IMR-90 (cell line): ENCODE measurements at regions not wholly inside any gene's neighbourhood (a gene's known extent, or its start where the extent isn't known, plus 50 kb on each side); places are given as distances from the start of the nearest gene placed in this dataset.

ENCODE experiments used
- ATAC-seq: fragments of 200-7000 bp; cut with Tn5 transposase; 2 replicates; pipeline ENCODE4 v1.9.1; 2020; ENCODE audit warnings: low read depth, mild to moderate bottlenecking, moderate library complexity
- BruUV-seq: library from RNA; stranded (reverse); fragments of 400-500 nt; replicated peaks from 2 replicates; lab custom pipeline; 2021; lab: Mats Ljungman, UMichigan
- CTCF ChIA-PET: fragments of 300-600 bp; formaldehyde crosslinking; extraction: SDS; loops from one replicate; lab custom pipeline; 2021; ENCODE audit warnings: antibody characterized with exemption; lab: Yijun Ruan, JAX
- POLR2A ChIA-PET: fragments of 300-600 bp; sonication (Branson Sonifier 250); formaldehyde crosslinking; loops from one replicate; lab custom pipeline; 2022; ENCODE audit warnings: antibody characterized with exemption; ENCODE audit not compliant: unreplicated experiment; lab: Charles Lee
- DNase-seq: peaks from one replicate; pipeline ENCODE4 v3.0.0; 2013
- H2AFZ ChIP-seq: replicated peaks from 2 replicates; pipeline ENCODE3; 2013; ENCODE audit warnings: low read length, mild to moderate bottlenecking; ENCODE audit not compliant: poor library complexity
- H2AK5ac ChIP-seq: 2 replicates; pipeline ENCODE4 v1.6.1; 2013; ENCODE audit warnings: low read depth, low read length, inconsistent platforms
- H2AK9ac ChIP-seq: replicated peaks from 2 replicates; pipeline ENCODE3; 2013; ENCODE audit warnings: mild to moderate bottlenecking, low read depth, low read length, moderate library complexity; ENCODE audit not compliant: poor library complexity
- H2BK120ac ChIP-seq: 2 replicates; pipeline ENCODE4 v1.6.1; 2013; ENCODE audit warnings: low read depth, low read length, inconsistent platforms
- H2BK15ac ChIP-seq: 3 replicates; pipeline ENCODE4 v1.6.1; 2013; ENCODE audit warnings: low read depth, low read length, inconsistent platforms
- H2BK20ac ChIP-seq: 2 replicates; pipeline ENCODE4 v1.6.1; 2013; ENCODE audit warnings: low read depth, mild to moderate bottlenecking, inconsistent platforms, low read length, moderate library complexity
- H2BK5ac ChIP-seq: 2 replicates; pipeline ENCODE4 v1.6.1; 2013; ENCODE audit warnings: mild to moderate bottlenecking, low read depth, low read length, inconsistent platforms; ENCODE audit not compliant: poor library complexity, severe bottlenecking
- H3K14ac ChIP-seq: replicated peaks from 2 replicates; pipeline ENCODE4 v1.6.1; 2013; ENCODE audit warnings: low read depth, low read length, inconsistent platforms
- H3K18ac ChIP-seq: 2 replicates; pipeline ENCODE4 v1.6.1; 2013; ENCODE audit warnings: low read depth, low read length, control low read depth
- H3K23ac ChIP-seq: 2 replicates; pipeline ENCODE4 v1.6.1; 2013; ENCODE audit warnings: low read depth, low read length, inconsistent platforms
- H3K27ac ChIP-seq: 2 replicates; pipeline ENCODE4 v1.5.1; 2013; ENCODE audit warnings: mild to moderate bottlenecking, control low read depth, low read length; ENCODE audit not compliant: insufficient read depth
- H3K27me3 ChIP-seq: 2 replicates; pipeline ENCODE4 v1.6.1; 2013; ENCODE audit warnings: low read length; ENCODE audit not compliant: control insufficient read depth, insufficient read depth
- H3K36me3 ChIP-seq: 2 replicates; pipeline ENCODE4 v1.6.1; 2013; ENCODE audit warnings: low read length, mixed read lengths; ENCODE audit not compliant: control insufficient read depth, insufficient read depth
- H3K4ac ChIP-seq: 2 replicates; pipeline ENCODE4 v1.6.1; 2013; ENCODE audit warnings: low read depth, low read length, inconsistent platforms
- H3K4me1 ChIP-seq: 2 replicates; pipeline ENCODE4 v1.6.1; 2013; ENCODE audit warnings: low read length, mixed read lengths; ENCODE audit not compliant: control insufficient read depth, insufficient read depth
- H3K4me2 ChIP-seq: 2 replicates; pipeline ENCODE4 v1.6.1; 2013; ENCODE audit warnings: low read depth, mild to moderate bottlenecking, control low read depth, low read length, moderate library complexity
- H3K4me3 ChIP-seq: 2 replicates; pipeline ENCODE4 v1.5.1; 2013; ENCODE audit warnings: low read depth, mild to moderate bottlenecking, control low read depth, low read length, moderate library complexity; ENCODE audit not compliant: insufficient read depth
- H3K56ac ChIP-seq: 2 replicates; pipeline ENCODE4 v1.6.1; 2013; ENCODE audit warnings: low read length, inconsistent platforms; ENCODE audit not compliant: insufficient read depth; ENCODE audit errors: extremely low read depth
- H3K79me1 ChIP-seq, 2 experiments: 2 replicates each; pipeline ENCODE4 v1.6.1; 2013; ENCODE audit warnings: low read length in 2 of 2, inconsistent platforms in 1 of 2, low read depth in 1 of 2
- H3K9ac ChIP-seq: 2 replicates; pipeline ENCODE4 v1.6.1; 2013; ENCODE audit warnings: low read depth, low read length, control low read depth
- H3K9me1 ChIP-seq: 2 replicates; pipeline ENCODE4 v1.6.1; 2013; ENCODE audit warnings: low read length, inconsistent platforms; ENCODE audit not compliant: insufficient read depth
- H3K9me3 ChIP-seq: 2 replicates; pipeline ENCODE4 v1.6.1; 2013; ENCODE audit warnings: low read length; ENCODE audit not compliant: control insufficient read depth, insufficient read depth
- H4K20me1 ChIP-seq: 2 replicates; pipeline ENCODE4 v1.6.1; 2013; ENCODE audit warnings: low read length, inconsistent platforms; ENCODE audit not compliant: insufficient read depth
- H4K5ac ChIP-seq: 2 replicates; pipeline ENCODE4 v1.6.1; 2013; ENCODE audit warnings: mild to moderate bottlenecking, low read depth, low read length, control low read depth
- H4K8ac ChIP-seq, 2 experiments: 2 replicates each; pipeline ENCODE4 v1.6.1; 2013; ENCODE audit warnings: low read depth in 2 of 2, low read length in 2 of 2, control low read depth in 1 of 2, inconsistent platforms in 1 of 2
- H4K91ac ChIP-seq: 2 replicates; pipeline ENCODE4 v1.6.1; 2013; ENCODE audit warnings: low read depth, low read length, inconsistent platforms; ENCODE audit not compliant: insufficient read depth
- CEBPB ChIP-seq: IDR thresholded peaks from 2 replicates; pipeline ENCODE4 v1.6.1; 2012; ENCODE audit warnings: low read depth, low read length, improper control_type of control experiment
- NFE2L2 ChIP-seq: fragments of 150-350 bp; IDR thresholded peaks from 2 replicates; pipeline ENCODE4 v1.6.1; 2016; ENCODE audit warnings: low read depth, mild to moderate bottlenecking, low read length
- WGBS, 2 experiments: methylation state at CpG; one replicate each; pipeline versions ENCODE4 v1.1.5 to v1.1.7; 2013; ENCODE audit warnings: missing lambda C conversion rate in 2 of 2; ENCODE audit not compliant: insufficient read length in 1 of 2; ENCODE audit errors: extremely low coverage in 2 of 2; 5-methylcytosine and 5-hydroxymethylcytosine counted together
- dilution Hi-C: fragments of 300-500 bp; cut with HindIII; formaldehyde crosslinking; loops from one replicate; pipeline ENCODE4 v1.14.3; 2018; ENCODE audit warnings: low sequenced_read_pairs; ENCODE audit not compliant: unreplicated experiment
- in situ Hi-C: fragments of 300-500 bp; cut with MboI; formaldehyde crosslinking; loops from 3 replicates; pipeline ENCODE4 v1.14.3; 2019; ENCODE audit warnings: low sequenced_read_pairs, inconsistent platforms, mixed read lengths
- intact Hi-C: fragments of 100-400 bp; cut with micrococcal nuclease; formaldehyde crosslinking; loops from 2 replicates; pipeline ENCODE4 v1.10.0; 2022

DNA sequence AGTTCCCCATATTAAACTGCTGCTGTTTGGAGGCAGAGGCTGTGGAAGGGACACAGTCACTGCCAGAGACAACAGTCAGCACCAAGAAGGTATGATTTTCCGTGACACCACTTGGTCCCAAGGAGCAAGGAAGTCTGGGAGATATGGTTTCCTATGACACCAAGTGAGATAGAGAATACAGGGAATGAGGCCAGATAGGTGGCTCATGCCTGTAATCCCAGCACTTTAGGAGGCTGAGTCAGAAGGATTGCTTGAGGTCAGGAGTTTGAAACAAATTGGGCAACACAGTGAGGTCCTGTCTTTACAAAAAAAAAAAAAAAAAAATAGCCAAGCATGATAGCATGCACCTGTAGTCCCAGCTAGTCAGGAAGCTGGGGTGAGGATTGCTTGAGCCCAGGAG, 90.8 kb downstream of the ABCC12 start:
- no peaks in the 10 kb centered on the region for H4K20me1 ChIP-seq
- no peak overlapping the region for H3K27ac ChIP-seq
- H3K4me1 ChIP-seq = no peaks in the 10 kb centered on the region
- H2AK5ac ChIP-seq = no peak overlapping the region
- H3K56ac ChIP-seq = no peak overlapping the region
- no peak overlapping the region for H3K23ac ChIP-seq
- no peak overlapping the region for H2BK20ac ChIP-seq
- no peaks in the 10 kb centered on the region for H3K79me1 ChIP-seq
- no peak for ATAC-seq
- no peak overlapping the region for H3K4me3 ChIP-seq
- no peak overlapping the region for H4K5ac ChIP-seq
- no peak overlapping the region for H4K8ac ChIP-seq
- POLR2A ChIA-PET = no interaction called here
- H3K9ac ChIP-seq = no peak overlapping the region
- dilution Hi-C loops = no loop called here
- H3K4me2 ChIP-seq = no peak overlapping the region
- H3K4ac ChIP-seq = no peak overlapping the region
- H3K9me1 ChIP-seq = no peaks in the 10 kb centered on the region
- no peak overlapping the region for H2BK120ac ChIP-seq
- no peak overlapping the region for H2BK5ac ChIP-seq
- H3K9me3 ChIP-seq = no peaks in the 10 kb centered on the region
- peak overlapping the region; percentile 48 for H2AFZ ChIP-seq
- WGBS, 2 experiments = no CpG with 5 or more reads among the region's 1 CpG
- H3K36me3 ChIP-seq = no peaks in the 10 kb centered on the region
- BruUV-seq = no TSS peak
- TF ChIP-seq CEBPB (peak; percentile 38; the same call in 1 of the 2 replicates), NFE2L2 (no peak)
- intact Hi-C loops = loop anchor here (5.0 kb wide), 1 partner anchor 77 kb away; no protein-coding TSS in a partner anchor
- peak; percentile 42 for DNase-seq
- in situ Hi-C loops = no loop called here
- no peak overlapping the region for H4K91ac ChIP-seq
- CTCF ChIA-PET = interaction anchor here (0.9 kb wide), 1 partner anchor 47 kb away, joined by 3 read pairs; no protein-coding TSS in a partner anchor
- H3K27me3 ChIP-seq = peaks cover 12% of the 10 kb centered on the region
- H3K14ac ChIP-seq = no peak overlapping the region
- no peak overlapping the region for H2AK9ac ChIP-seq
- no peak overlapping the region for H3K18ac ChIP-seq
- H2BK15ac ChIP-seq = no peak overlapping the region
